Endodermal cell (in vitro differentiated cells): ENCODE measurements at regions not wholly inside any gene's neighbourhood (a gene's known extent, or its start where the extent isn't known, plus 50 kb on each side); places are given as distances from the start of the nearest gene placed in this dataset.

Experiments used
- DNase-seq: peaks from one replicate; pipeline ENCODE4 v3.0.0-alpha.2; 2017
- H3K27ac ChIP-seq: 2 replicates; pipeline ENCODE4 v1.5.1; 2013; ENCODE audit warnings: mild to moderate bottlenecking, low read depth, low read length, moderate library complexity
- H3K27me3 ChIP-seq: 2 replicates; pipeline ENCODE4 v1.6.1; 2013; ENCODE audit warnings: mild to moderate bottlenecking, low read length, moderate library complexity; ENCODE audit not compliant: insufficient read depth, control insufficient read depth, poor library complexity, severe bottlenecking
- H3K36me3 ChIP-seq: 2 replicates; pipeline ENCODE4 v1.7.0; 2013; ENCODE audit warnings: mild to moderate bottlenecking, low read length, moderate library complexity; ENCODE audit not compliant: control insufficient read depth, insufficient read depth
- H3K4me1 ChIP-seq: one replicate; pipeline ENCODE4 v1.7.0; 2013; ENCODE audit warnings: low read length; ENCODE audit not compliant: control insufficient read depth, insufficient read depth
- H3K4me3 ChIP-seq: 2 replicates; pipeline ENCODE4 v1.5.1; 2013; ENCODE audit warnings: mild to moderate bottlenecking, low read length, moderate library complexity
- H3K9ac ChIP-seq: 2 replicates; pipeline ENCODE4 v1.6.1; 2013; ENCODE audit warnings: mild to moderate bottlenecking, low read length, moderate library complexity; ENCODE audit not compliant: poor library complexity, severe bottlenecking; ENCODE audit errors: extremely low read depth
- H3K9me3 ChIP-seq: 2 replicates; pipeline ENCODE4 v1.6.1; 2013; ENCODE audit warnings: mild to moderate bottlenecking, low read length, moderate library complexity; ENCODE audit not compliant: control insufficient read depth
- H3K27ac Mint-ChIP-seq: 2 replicates; pipeline ENCODE4 v1.8.0; 2020; ENCODE audit warnings: mixed read lengths
- H3K27me3 Mint-ChIP-seq: 2 replicates; pipeline ENCODE4 v1.8.0; 2021; ENCODE audit warnings: mild to moderate bottlenecking, mixed read lengths; ENCODE audit not compliant: insufficient read depth
- H3K36me3 Mint-ChIP-seq: 2 replicates; pipeline ENCODE4 v1.8.0; 2020; ENCODE audit warnings: low read depth, mixed read lengths
- H3K4me1 Mint-ChIP-seq: 2 replicates; pipeline ENCODE4 v1.8.0; 2020; ENCODE audit warnings: mixed read lengths
- H3K4me3 Mint-ChIP-seq: 2 replicates; pipeline ENCODE4 v1.8.0; 2020; ENCODE audit warnings: mild to moderate bottlenecking, moderate library complexity, mixed read lengths
- H3K9me3 Mint-ChIP-seq: 2 replicates; pipeline ENCODE4 v1.8.0; 2020; ENCODE audit warnings: mild to moderate bottlenecking, mixed read lengths
- WGBS, 2 experiments: methylation state at CpG; one replicate each; pipeline versions ENCODE4 v1.1.5 to v1.1.7; 2013; ENCODE audit warnings: missing lambda C conversion rate in 2 of 2, mixed read lengths in 1 of 2; ENCODE audit not compliant: insufficient coverage in 1 of 2, insufficient read length in 1 of 2; 5-methylcytosine and 5-hydroxymethylcytosine counted together
- TF ChIP-seq, protein P1 (sequence below): fragments of 200-600 bp; sonication (generic); conservative IDR thresholded peaks from 2 replicates; pipeline ENCODE4 v1.5.0; 2021; ENCODE audit warnings: antibody characterized with exemption, mild to moderate bottlenecking

DNA sequence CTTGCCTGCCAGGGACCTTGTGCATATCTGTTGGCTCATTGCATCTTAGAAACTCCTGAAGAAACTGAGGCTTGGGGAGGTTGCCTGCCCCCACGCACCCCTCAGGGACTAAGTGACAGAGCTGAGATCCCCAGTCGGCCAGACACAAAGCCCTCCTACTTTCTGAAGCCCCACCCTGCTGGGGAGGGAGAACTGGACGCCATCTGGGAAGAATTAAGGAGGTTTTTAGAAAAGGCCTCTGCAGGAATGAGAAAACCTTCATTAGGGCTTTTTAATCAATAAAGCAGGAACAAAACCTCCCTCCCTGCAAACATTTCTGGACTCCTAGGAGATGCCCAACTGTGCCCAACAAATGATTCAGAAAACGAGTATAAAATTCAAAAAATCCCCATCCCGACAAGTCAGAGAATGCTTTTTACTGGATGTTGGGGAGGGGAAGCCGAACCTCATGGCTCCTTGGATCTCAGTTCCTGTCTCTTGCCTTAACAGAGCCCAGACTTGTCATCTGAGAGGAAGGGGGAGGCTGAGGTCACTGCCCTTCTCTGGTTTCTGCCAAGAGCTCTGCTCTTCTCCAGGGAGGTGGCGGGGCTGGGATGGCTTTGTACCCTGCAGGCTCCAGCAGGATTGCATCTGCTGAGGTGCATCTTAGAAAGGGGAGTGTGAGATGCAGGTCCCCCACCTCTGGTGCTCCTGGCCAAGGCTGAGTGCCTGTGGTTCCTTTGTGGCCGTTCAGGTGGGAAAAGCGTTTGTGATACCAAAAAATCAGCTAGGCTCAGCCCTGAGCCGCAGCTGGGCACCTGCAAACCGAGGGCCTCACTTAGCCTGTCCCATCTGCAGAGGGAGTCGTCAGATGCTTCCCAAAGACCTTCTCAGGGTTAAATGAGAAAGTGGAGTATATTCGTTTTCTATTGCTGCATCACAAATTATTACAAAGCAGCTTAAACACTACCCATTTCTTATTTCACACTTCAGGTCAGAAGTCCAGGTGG lies 142.4 kb downstream of the ZFP36L2 start:
- Mint-ChIP-seq H3K9me3 (no peaks in the 10 kb centered on the region), H3K36me3 (no peaks in the 10 kb centered on the region), H3K4me1 (peaks cover 39% of the 10 kb centered on the region), H3K4me3 (no peak overlapping the region), H3K27ac (no peak overlapping the region), H3K27me3 (no peaks in the 10 kb centered on the region)
- H3K27me3 ChIP-seq = no peaks in the 10 kb centered on the region
- no peaks in the 10 kb centered on the region for H3K9me3 ChIP-seq
- H3K4me3 ChIP-seq = no peak overlapping the region
- DNase-seq = peak; percentile 70
- no peaks in the 10 kb centered on the region for H3K36me3 ChIP-seq
- no peak overlapping the region for H3K9ac ChIP-seq
- peaks cover 14% of the 10 kb centered on the region for H3K4me1 ChIP-seq
- 57 to 80% methylated on average over 3 to 13 of the region's 13 CpGs for WGBS, 2 experiments
- peak overlapping the region; percentile 45 for H3K27ac ChIP-seq
- TF ChIP-seq, protein P1, sequence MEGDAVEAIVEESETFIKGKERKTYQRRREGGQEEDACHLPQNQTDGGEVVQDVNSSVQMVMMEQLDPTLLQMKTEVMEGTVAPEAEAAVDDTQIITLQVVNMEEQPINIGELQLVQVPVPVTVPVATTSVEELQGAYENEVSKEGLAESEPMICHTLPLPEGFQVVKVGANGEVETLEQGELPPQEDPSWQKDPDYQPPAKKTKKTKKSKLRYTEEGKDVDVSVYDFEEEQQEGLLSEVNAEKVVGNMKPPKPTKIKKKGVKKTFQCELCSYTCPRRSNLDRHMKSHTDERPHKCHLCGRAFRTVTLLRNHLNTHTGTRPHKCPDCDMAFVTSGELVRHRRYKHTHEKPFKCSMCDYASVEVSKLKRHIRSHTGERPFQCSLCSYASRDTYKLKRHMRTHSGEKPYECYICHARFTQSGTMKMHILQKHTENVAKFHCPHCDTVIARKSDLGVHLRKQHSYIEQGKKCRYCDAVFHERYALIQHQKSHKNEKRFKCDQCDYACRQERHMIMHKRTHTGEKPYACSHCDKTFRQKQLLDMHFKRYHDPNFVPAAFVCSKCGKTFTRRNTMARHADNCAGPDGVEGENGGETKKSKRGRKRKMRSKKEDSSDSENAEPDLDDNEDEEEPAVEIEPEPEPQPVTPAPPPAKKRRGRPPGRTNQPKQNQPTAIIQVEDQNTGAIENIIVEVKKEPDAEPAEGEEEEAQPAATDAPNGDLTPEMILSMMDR = no peak

DNA sequence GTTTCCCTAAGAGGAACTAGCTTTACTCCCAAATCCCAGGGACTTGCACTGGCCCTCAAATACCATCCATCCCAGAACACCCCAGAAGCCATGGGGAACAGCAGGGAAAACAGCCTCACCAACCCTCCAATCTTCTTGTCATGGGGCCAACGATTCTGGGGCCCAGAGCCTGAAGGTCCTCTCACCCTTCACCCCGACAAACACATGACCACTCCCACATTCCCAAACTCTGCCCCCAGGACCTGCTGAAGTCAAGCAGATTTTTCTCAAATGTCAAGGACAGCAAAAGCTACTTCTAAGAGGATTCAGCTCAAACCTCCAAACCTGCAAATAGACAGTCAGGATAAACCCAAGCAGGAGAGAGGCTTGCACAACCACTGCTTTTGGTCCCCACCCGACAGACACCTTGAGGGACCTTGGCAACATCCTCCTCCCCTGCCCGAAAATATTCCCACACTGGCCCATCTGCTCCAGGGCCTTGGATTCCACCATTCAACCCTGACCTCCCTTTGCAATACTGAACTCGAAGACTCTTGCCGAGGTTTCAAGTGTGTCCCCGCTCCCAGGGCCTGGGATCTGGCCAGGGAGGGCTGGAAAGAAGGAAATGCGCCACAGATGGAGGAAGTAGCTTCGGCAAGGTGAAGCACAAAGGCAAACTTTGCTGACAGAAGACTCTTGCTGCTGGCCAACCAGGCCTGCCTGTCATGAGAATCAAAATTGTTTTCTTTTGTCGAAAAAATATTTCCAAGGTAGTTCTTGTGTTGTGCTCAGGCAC lies 143.3 kb downstream of the ZFP36L2 start:
- Histone ChIP-seq H3K27me3 (no peaks in the 10 kb centered on the region), H3K4me3 (no peak overlapping the region), H3K9me3 (no peaks in the 10 kb centered on the region), H3K27ac (no peak overlapping the region), H3K9ac (no peak overlapping the region), H3K36me3 (no peaks in the 10 kb centered on the region), H3K4me1 (peaks cover 14% of the 10 kb centered on the region)
- TF ChIP-seq, protein P1 = no peak
- H3K4me3 Mint-ChIP-seq = no peak overlapping the region
- H3K27me3 Mint-ChIP-seq = no peaks in the 10 kb centered on the region
- H3K36me3 Mint-ChIP-seq = no peaks in the 10 kb centered on the region
- WGBS, 2 experiments = 91 to 95% methylated on average over 8 to 10 of the region's 10 CpGs
- DNase-seq = no peak
- H3K27ac Mint-ChIP-seq = no peak overlapping the region
- H3K9me3 Mint-ChIP-seq = no peaks in the 10 kb centered on the region
- peaks cover 31% of the 10 kb centered on the region for H3K4me1 Mint-ChIP-seq

DNA sequence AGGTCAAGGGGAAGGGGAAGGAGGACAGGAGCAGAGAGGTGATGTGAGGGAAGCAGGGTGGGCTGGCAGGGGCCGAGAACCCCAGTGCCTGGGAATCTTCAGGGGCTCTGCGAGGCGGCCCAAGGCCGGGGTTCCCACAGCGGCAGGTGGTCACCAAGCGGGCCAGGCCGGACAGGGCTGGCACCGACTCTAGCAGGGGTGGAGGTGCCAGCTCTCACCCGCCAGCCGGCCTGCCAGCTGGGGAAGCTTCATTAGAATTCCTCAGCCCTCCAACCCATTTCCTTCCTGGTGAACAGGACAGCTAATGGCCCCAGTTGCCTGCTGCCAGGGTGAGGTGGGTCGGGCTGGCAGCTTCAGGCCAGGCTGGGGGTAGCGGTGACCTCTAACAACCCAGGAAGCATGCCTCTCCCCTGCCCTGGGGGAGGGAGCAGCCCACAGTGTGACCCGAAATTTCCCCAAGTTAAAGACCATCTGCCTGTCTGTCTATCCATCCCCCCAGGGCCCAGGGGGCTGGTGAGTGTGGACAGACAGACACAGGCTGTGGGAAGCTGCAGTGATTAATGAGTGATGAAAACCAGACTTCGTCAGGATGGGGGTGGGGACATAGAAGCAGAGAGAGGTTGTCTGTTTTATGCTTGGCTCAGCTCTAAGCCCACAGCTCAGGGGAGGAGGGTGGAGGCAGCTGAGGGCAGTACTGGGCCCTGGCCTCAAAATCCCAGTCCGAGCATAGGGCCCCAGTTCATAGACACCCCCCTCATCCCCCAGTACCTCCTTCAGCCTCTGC lies 144.1 kb downstream of the ZFP36L2 start:
- H3K4me1 ChIP-seq = peaks cover 11% of the 10 kb centered on the region
- H3K27me3 Mint-ChIP-seq = no peaks in the 10 kb centered on the region
- no peaks in the 10 kb centered on the region for H3K27me3 ChIP-seq
- H3K27ac Mint-ChIP-seq = peak overlapping the region; percentile 55
- no peak overlapping the region for H3K27ac ChIP-seq
- no peak overlapping the region for H3K4me3 Mint-ChIP-seq
- H3K9ac ChIP-seq = no peak overlapping the region
- no peak overlapping the region for H3K4me3 ChIP-seq
- no peaks in the 10 kb centered on the region for H3K36me3 Mint-ChIP-seq
- no peaks in the 10 kb centered on the region for H3K36me3 ChIP-seq
- H3K4me1 Mint-ChIP-seq = peaks cover 30% of the 10 kb centered on the region
- no peak for DNase-seq
- H3K9me3 Mint-ChIP-seq = no peaks in the 10 kb centered on the region
- 91 to 93% methylated on average over 11 to 15 of the region's 15 CpGs for WGBS, 2 experiments
- TF ChIP-seq, protein P1 = no peak
- H3K9me3 ChIP-seq = no peaks in the 10 kb centered on the region
